ENCODE measurements at regions not wholly inside any gene's neighbourhood (a gene's known extent, or its start where the extent isn't known, plus 50 kb on each side); places are given as distances from the start of the nearest gene placed in this dataset.
"Not testable (repeated sequence)": the region's sequence is repeated elsewhere in the genome, so short reads cannot be mapped to it uniquely, and the experiment has no call there.

- Histone ChIP-seq H3K4me1 (ENCODE audit: control insufficient read depth, insufficient read depth, low read length) (no peaks in the 10 kb centered on the region), H3K27me3 (ENCODE audit: control insufficient read depth, insufficient read depth, low read length) (no peaks in the 10 kb centered on the region), H3K36me3 (ENCODE audit: control insufficient read depth, insufficient read depth, low read length) (no peaks in the 10 kb centered on the region), H3K27ac (ENCODE audit: low read depth, low read length) (no peak overlapping the region), H3K4me3 (ENCODE audit: low read length) (no peak overlapping the region), H3K9ac (ENCODE audit: low read length) (no peak overlapping the region)
These were observed 629.7 kb downstream of the IRS1 start for GRCh38 chr2:226169751-226170581.

- no peak overlapping the region for H3K9ac ChIP-seq (ENCODE audit: low read length)
These were observed 631.0 kb downstream of the IRS1 start for GRCh38 chr2:226168496-226169160.

GRCh38 chr2:226164512-226164911, 635.1 kb downstream of the IRS1 start:
- no peak overlapping the region for H3K4me3 ChIP-seq (ENCODE audit: low read length)
- no peak overlapping the region for H3K9ac ChIP-seq (ENCODE audit: low read length)
- no peak overlapping the region for H3K27ac ChIP-seq (ENCODE audit: low read depth, low read length)
- no peaks in the 10 kb centered on the region for H3K4me1 ChIP-seq (ENCODE audit: control insufficient read depth, insufficient read depth, low read length)
- no peaks in the 10 kb centered on the region for H3K27me3 ChIP-seq (ENCODE audit: control insufficient read depth, insufficient read depth, low read length)
- no peaks in the 10 kb centered on the region for H3K36me3 ChIP-seq (ENCODE audit: control insufficient read depth, insufficient read depth, low read length)

More at GRCh38 chr2:226168496-226169160, 631.0 kb downstream of the IRS1 start:
- H3K36me3 ChIP-seq (ENCODE audit: control insufficient read depth, insufficient read depth, low read length), result no peaks in the 10 kb centered on the region
- H3K27ac ChIP-seq (ENCODE audit: low read depth, low read length), result no peak overlapping the region
- H3K4me1 ChIP-seq (ENCODE audit: control insufficient read depth, insufficient read depth, low read length), result no peaks in the 10 kb centered on the region
- H3K4me3 ChIP-seq (ENCODE audit: low read length), result no peak overlapping the region
- H3K27me3 ChIP-seq (ENCODE audit: control insufficient read depth, insufficient read depth, low read length), result no peaks in the 10 kb centered on the region

DNA sequence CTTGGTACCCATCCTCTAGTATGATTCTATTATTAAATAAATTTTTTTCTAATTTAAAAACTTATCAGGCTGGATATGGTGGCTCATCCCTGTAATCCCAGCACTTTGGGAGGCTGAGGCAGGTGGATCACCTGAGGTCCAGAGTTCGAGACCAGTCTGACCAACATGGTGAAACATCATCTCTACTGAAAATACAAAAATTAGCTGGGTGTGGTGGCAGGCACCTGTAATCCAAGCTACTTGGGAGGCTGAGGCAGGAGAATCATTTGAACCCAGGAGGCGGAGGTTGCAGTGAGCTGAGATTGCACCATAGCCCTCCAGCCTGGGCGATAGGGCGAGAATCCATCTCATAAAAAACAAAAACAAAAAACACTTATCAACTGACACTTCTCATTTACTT, 639.0 kb downstream of the IRS1 start:
- not testable (repeated sequence) for H3K4me3 ChIP-seq (ENCODE audit: low read length); H3K27me3 ChIP-seq (ENCODE audit: control insufficient read depth, insufficient read depth, low read length); H3K36me3 ChIP-seq (ENCODE audit: control insufficient read depth, insufficient read depth, low read length); H3K27ac ChIP-seq (ENCODE audit: low read depth, low read length); H3K4me1 ChIP-seq (ENCODE audit: control insufficient read depth, insufficient read depth, low read length); H3K9ac ChIP-seq (ENCODE audit: low read length)

DNA sequence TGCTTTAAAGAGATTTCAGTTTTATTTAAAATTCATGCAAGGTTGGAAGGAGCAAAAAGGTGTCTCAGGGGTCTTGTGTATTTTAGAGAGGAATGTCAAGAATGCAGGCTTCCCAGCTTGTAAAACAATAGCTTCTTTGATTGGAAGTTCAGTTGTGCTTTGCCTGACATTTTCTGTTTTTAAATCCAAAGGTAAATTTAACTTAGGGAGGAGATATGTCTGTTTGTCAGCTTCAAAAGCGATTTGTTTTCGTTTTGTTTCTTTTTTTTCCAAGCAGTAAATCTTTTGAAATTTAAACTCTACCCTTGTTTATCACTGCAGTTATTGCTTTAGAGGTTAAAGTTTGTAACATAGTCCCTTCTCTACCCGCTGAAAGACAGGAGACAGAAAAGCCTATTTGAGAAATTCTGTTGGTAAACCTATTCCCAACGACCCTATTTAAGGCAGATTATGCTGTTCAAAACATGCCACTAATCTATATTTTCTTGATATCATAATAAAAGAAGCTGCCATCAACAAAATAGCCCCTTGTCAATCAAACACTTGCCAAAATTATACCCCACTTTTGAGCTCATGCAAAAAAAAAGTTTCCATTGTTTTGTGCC, 639.6 kb downstream of the IRS1 start:
- Histone ChIP-seq H3K27ac (ENCODE audit: low read depth, low read length) (no peak overlapping the region), H3K4me3 (ENCODE audit: low read length) (no peak overlapping the region), H3K27me3 (ENCODE audit: control insufficient read depth, insufficient read depth, low read length) (no peaks in the 10 kb centered on the region), H3K9ac (ENCODE audit: low read length) (no peak overlapping the region), H3K4me1 (ENCODE audit: control insufficient read depth, insufficient read depth, low read length) (no peaks in the 10 kb centered on the region), H3K36me3 (ENCODE audit: control insufficient read depth, insufficient read depth, low read length) (no peaks in the 10 kb centered on the region)

DNA sequence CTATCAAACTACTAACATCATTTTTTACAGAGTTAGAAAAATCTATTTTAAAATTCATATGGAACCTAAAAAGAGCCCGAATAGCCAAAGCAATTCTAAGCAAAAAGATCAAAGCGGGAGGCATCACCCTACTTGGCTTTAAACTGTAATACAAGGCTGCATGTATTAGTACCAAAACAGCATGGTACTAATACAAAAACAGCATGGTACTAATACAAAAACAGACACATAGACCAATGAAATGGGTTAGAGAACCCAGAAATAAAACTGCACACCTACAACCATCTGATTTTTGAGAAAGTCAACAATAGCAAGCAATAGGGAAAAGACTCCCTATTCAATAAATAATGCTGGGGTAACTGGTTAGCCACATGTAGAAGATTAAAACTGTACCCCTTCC, 640.7 kb downstream of the IRS1 start:
- no peak overlapping the region for H3K4me3 ChIP-seq (ENCODE audit: low read length)

GRCh38 chr2:226158229-226158628, 641.4 kb downstream of the IRS1 start:
- H3K36me3 ChIP-seq (ENCODE audit: control insufficient read depth, insufficient read depth, low read length), result no peaks in the 10 kb centered on the region
- H3K4me1 ChIP-seq (ENCODE audit: control insufficient read depth, insufficient read depth, low read length), result no peaks in the 10 kb centered on the region
- no peak overlapping the region for H3K27ac ChIP-seq (ENCODE audit: low read depth, low read length)
- no peak overlapping the region for H3K9ac ChIP-seq (ENCODE audit: low read length)
- no peaks in the 10 kb centered on the region for H3K27me3 ChIP-seq (ENCODE audit: control insufficient read depth, insufficient read depth, low read length)
- no peak overlapping the region for H3K4me3 ChIP-seq (ENCODE audit: low read length)

More for the DNA sequence above, 640.7 kb downstream of the IRS1 start:
- Histone ChIP-seq H3K36me3 (ENCODE audit: control insufficient read depth, insufficient read depth, low read length) (no peaks in the 10 kb centered on the region), H3K4me1 (ENCODE audit: control insufficient read depth, insufficient read depth, low read length) (no peaks in the 10 kb centered on the region), H3K27me3 (ENCODE audit: control insufficient read depth, insufficient read depth, low read length) (no peaks in the 10 kb centered on the region), H3K27ac (ENCODE audit: low read depth, low read length) (no peak overlapping the region), H3K9ac (ENCODE audit: low read length) (no peak overlapping the region)

GRCh38 chr2:226155093-226155875, 644.3 kb downstream of the IRS1 start:
- no peak overlapping the region for H3K9ac ChIP-seq (ENCODE audit: low read length)
- no peak overlapping the region for H3K4me3 ChIP-seq (ENCODE audit: low read length)
- no peaks in the 10 kb centered on the region for H3K4me1 ChIP-seq (ENCODE audit: control insufficient read depth, insufficient read depth, low read length)
- H3K36me3 ChIP-seq (ENCODE audit: control insufficient read depth, insufficient read depth, low read length), result no peaks in the 10 kb centered on the region
- H3K27me3 ChIP-seq (ENCODE audit: control insufficient read depth, insufficient read depth, low read length), result no peaks in the 10 kb centered on the region
- no peak overlapping the region for H3K27ac ChIP-seq (ENCODE audit: low read depth, low read length)

DNA sequence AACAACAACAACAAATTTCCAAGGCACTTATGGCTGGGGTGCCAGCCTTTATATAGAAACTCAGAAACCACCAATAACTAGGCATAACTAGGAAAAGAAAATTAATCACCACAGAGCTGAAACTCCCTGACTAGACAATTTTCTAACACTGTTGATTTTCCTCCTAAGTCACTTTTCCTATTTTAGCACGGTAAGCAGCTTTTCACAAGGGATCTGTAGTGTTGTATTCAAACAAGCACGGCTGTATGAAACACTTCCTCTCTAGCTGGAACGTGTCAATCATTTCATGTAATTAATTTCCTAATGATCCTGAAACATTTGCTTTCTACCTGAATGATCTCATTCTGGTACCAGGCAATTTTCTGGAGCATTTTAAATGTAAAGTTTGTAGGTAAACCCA, 645.0 kb downstream of the IRS1 start:
- Histone ChIP-seq H3K4me3 (ENCODE audit: low read length) (no peak overlapping the region), H3K9ac (ENCODE audit: low read length) (no peak overlapping the region), H3K27ac (ENCODE audit: low read depth, low read length) (no peak overlapping the region), H3K27me3 (ENCODE audit: control insufficient read depth, insufficient read depth, low read length) (no peaks in the 10 kb centered on the region), H3K36me3 (ENCODE audit: control insufficient read depth, insufficient read depth, low read length) (no peaks in the 10 kb centered on the region), H3K4me1 (ENCODE audit: control insufficient read depth, insufficient read depth, low read length) (no peaks in the 10 kb centered on the region)

GRCh38 chr2:226153553-226153952, 646.1 kb downstream of the IRS1 start:
- H3K4me3 ChIP-seq (ENCODE audit: low read length), result no peak overlapping the region
- H3K27ac ChIP-seq (ENCODE audit: low read depth, low read length), result no peak overlapping the region
- no peaks in the 10 kb centered on the region for H3K27me3 ChIP-seq (ENCODE audit: control insufficient read depth, insufficient read depth, low read length)
- H3K36me3 ChIP-seq (ENCODE audit: control insufficient read depth, insufficient read depth, low read length), result no peaks in the 10 kb centered on the region
- no peak overlapping the region for H3K9ac ChIP-seq (ENCODE audit: low read length)
- H3K4me1 ChIP-seq (ENCODE audit: control insufficient read depth, insufficient read depth, low read length), result no peaks in the 10 kb centered on the region

GRCh38 chr2:226151157-226151556, 648.5 kb downstream of the IRS1 start:
- Histone ChIP-seq H3K4me3 (ENCODE audit: low read length) (no peak overlapping the region), H3K27ac (ENCODE audit: low read depth, low read length) (no peak overlapping the region), H3K4me1 (ENCODE audit: control insufficient read depth, insufficient read depth, low read length) (no peaks in the 10 kb centered on the region), H3K36me3 (ENCODE audit: control insufficient read depth, insufficient read depth, low read length) (no peaks in the 10 kb centered on the region), H3K9ac (ENCODE audit: low read length) (no peak overlapping the region), H3K27me3 (ENCODE audit: control insufficient read depth, insufficient read depth, low read length) (no peaks in the 10 kb centered on the region)

DNA sequence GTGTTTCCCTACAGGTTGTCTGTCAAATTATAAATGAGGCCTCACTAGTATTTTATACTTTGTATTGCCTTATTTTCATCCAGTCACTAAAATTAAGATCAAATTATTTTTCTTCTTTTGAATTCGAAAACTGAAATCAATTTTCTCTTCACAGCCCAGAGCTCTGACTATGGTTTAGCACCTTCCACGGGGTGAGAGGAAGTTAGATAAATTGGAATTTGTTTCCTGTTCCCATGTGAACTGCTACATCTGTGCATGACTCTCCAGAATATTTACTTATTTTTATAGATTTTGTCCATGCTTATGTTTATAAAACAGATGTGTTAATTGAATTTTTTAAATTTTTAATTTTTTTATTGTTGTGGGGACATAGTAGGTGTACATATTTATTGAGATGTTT, 656.5 kb downstream of the IRS1 start:
- Histone ChIP-seq H3K4me1 (ENCODE audit: control insufficient read depth, insufficient read depth, low read length) (no peaks in the 10 kb centered on the region), H3K27me3 (ENCODE audit: control insufficient read depth, insufficient read depth, low read length) (no peaks in the 10 kb centered on the region), H3K9ac (ENCODE audit: low read length) (no peak overlapping the region), H3K27ac (ENCODE audit: low read depth, low read length) (no peak overlapping the region), H3K36me3 (ENCODE audit: control insufficient read depth, insufficient read depth, low read length) (no peaks in the 10 kb centered on the region), H3K4me3 (ENCODE audit: low read length) (no peak overlapping the region)

Data from rectal smooth muscle tissue (tissue), 1 donor.